ENCODE measurements at regions not wholly inside any gene's neighbourhood (a gene's known extent, or its start where the extent isn't known, plus 50 kb on each side); places are given as distances from the start of the nearest gene placed in this dataset.

DNA sequence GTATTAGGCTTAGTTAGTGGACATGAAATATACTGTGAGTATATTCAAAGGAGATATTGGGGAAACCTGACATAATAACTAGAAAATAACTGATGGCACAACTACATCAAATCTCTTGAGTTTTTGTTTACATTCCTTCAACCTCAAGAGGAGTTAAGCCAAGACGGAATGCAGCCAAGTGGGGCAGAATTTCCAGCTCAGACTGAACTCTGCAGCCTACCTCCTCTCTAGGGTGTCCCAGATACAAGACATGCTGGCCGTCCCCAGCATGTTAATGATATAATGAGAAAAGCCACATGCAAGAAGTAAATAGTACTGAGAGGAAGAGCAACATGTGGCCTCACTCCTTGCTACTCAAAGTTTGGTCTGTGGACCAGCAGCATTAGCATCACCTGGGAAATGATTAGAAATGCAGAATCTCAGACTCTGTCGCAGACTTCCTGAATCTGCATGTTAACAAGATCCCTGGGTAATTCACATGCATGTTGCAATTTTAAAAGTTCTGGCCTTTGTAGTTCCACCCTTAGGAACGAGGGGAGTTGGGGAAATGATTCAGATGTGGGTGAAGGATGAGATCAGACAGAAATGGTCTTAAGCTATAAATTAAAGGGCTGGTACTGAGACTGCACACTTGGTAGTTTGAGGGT is 118.4 kb upstream of the CACUL1 start:
- Histone ChIP-seq H3K36me3 (ENCODE audit: control insufficient read depth, insufficient read depth, low read length) (no peaks in the 10 kb centered on the region), H3K4me2 (ENCODE audit: extremely low read depth, insufficient read depth, low read length) (no peak overlapping the region), H3K4me1 (ENCODE audit: control insufficient read depth, extremely low read depth, insufficient read depth, low read length) (no peaks in the 10 kb centered on the region), H3K4me3 (replicated peaks in 1 of 4; ENCODE audit: control extremely low read depth in 1 of 4, insufficient read depth in 1 of 4, low read depth in 3 of 4, low read length in 4 of 4) (no peak overlapping the region), H4K20me1 (ENCODE audit: control insufficient read depth, extremely low read depth, insufficient read depth, low read length) (no peaks in the 10 kb centered on the region), H3K9me3 (ENCODE audit: control insufficient read depth, insufficient read depth, low read depth, low read length) (no peaks in the 10 kb centered on the region), H3K9ac (ENCODE audit: insufficient read depth, low read length) (no peak overlapping the region), H3K27me3 (ENCODE audit: control insufficient read depth, insufficient read depth, low read length) (no peaks in the 10 kb centered on the region), H3K27ac (ENCODE audit: insufficient read depth, low read length) (no peak overlapping the region), H3K79me2 (ENCODE audit: control insufficient read depth, insufficient read depth, low read length) (no peaks in the 10 kb centered on the region), H2AFZ (ENCODE audit: low read length) (no peak overlapping the region)
- peak; percentile 35 to 42 for DNase-seq (ENCODE audit: low read depth in 2 of 2)
- TF ChIP-seq EZH2 (IDR thresholded peaks at IDR 0.05; ENCODE audit: low read length, missing control alignments): no peak
- TF ChIP-seq, protein P1, sequence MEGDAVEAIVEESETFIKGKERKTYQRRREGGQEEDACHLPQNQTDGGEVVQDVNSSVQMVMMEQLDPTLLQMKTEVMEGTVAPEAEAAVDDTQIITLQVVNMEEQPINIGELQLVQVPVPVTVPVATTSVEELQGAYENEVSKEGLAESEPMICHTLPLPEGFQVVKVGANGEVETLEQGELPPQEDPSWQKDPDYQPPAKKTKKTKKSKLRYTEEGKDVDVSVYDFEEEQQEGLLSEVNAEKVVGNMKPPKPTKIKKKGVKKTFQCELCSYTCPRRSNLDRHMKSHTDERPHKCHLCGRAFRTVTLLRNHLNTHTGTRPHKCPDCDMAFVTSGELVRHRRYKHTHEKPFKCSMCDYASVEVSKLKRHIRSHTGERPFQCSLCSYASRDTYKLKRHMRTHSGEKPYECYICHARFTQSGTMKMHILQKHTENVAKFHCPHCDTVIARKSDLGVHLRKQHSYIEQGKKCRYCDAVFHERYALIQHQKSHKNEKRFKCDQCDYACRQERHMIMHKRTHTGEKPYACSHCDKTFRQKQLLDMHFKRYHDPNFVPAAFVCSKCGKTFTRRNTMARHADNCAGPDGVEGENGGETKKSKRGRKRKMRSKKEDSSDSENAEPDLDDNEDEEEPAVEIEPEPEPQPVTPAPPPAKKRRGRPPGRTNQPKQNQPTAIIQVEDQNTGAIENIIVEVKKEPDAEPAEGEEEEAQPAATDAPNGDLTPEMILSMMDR (conservative IDR thresholded peaks at IDR 0.05 in 1 of 2, IDR thresholded peaks at IDR 0.05 in 1 of 2; ENCODE audit: low read depth in 1 of 2, low read length in 2 of 2): no peak

DNA sequence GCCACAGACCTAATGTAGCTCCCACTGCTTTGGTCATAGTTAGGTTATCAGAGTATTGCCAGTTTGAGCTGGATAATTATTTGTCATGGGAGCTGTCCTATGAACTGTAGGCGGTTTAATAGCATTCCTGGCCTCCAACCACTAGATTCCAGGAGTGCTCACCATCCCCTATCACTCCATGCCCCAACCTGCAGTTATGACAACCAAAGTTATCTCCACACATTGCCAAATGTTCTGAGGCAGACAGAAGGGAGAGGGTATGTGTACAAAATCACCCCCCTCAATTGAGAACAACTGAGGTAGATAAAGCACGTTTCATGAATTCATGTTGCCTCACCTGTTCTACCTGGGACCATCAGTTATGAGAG is 119.0 kb upstream of the CACUL1 start:
- Histone ChIP-seq H3K27me3 (ENCODE audit: control insufficient read depth, insufficient read depth, low read length) (no peaks in the 10 kb centered on the region), H3K4me2 (ENCODE audit: extremely low read depth, insufficient read depth, low read length) (no peak overlapping the region), H3K36me3 (ENCODE audit: control insufficient read depth, insufficient read depth, low read length) (no peaks in the 10 kb centered on the region), H3K4me3 (replicated peaks in 1 of 4; ENCODE audit: control extremely low read depth in 1 of 4, insufficient read depth in 1 of 4, low read depth in 3 of 4, low read length in 4 of 4) (no peak overlapping the region), H3K4me1 (ENCODE audit: control insufficient read depth, extremely low read depth, insufficient read depth, low read length) (no peaks in the 10 kb centered on the region), H3K9ac (ENCODE audit: insufficient read depth, low read length) (no peak overlapping the region), H2AFZ (ENCODE audit: low read length) (no peak overlapping the region), H3K27ac (ENCODE audit: insufficient read depth, low read length) (no peak overlapping the region), H3K79me2 (ENCODE audit: control insufficient read depth, insufficient read depth, low read length) (no peaks in the 10 kb centered on the region), H4K20me1 (ENCODE audit: control insufficient read depth, extremely low read depth, insufficient read depth, low read length) (no peaks in the 10 kb centered on the region), H3K9me3 (ENCODE audit: control insufficient read depth, insufficient read depth, low read depth, low read length) (no peaks in the 10 kb centered on the region)
- peak in 1 of 2 donors; percentile 53 for DNase-seq (ENCODE audit: low read depth in 2 of 2)
- TF ChIP-seq, protein P1 (conservative IDR thresholded peaks at IDR 0.05 in 1 of 2, IDR thresholded peaks at IDR 0.05 in 1 of 2; ENCODE audit: low read depth in 1 of 2, low read length in 2 of 2): no peak
- TF ChIP-seq EZH2 (IDR thresholded peaks at IDR 0.05; ENCODE audit: low read length, missing control alignments): no peak

DNA sequence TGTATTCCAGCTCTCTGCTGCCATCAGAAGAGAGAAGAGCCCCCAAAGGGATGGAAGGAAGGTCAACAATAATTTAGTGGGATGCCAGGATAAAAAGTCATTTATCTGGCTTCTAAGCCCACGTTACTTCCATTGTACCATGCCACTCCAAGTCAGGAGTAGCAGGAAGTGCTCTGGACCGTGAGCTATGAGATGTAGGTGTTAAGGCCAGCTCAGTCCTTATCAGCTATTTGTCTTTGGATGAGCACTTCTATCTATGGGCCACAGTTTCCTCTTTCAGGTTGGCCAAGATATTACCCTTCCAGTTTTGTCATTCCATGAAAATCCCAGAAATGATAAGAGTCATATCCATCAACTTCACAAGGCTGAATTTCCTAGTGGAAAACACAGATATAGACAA is 119.4 kb upstream of the CACUL1 start:
- Histone ChIP-seq H3K27me3 (ENCODE audit: control insufficient read depth, insufficient read depth, low read length) (no peaks in the 10 kb centered on the region), H3K79me2 (ENCODE audit: control insufficient read depth, insufficient read depth, low read length) (no peaks in the 10 kb centered on the region), H3K4me1 (ENCODE audit: control insufficient read depth, extremely low read depth, insufficient read depth, low read length) (no peaks in the 10 kb centered on the region), H2AFZ (ENCODE audit: low read length) (no peak overlapping the region), H3K9me3 (ENCODE audit: control insufficient read depth, insufficient read depth, low read depth, low read length) (no peaks in the 10 kb centered on the region), H3K27ac (ENCODE audit: insufficient read depth, low read length) (no peak overlapping the region), H3K36me3 (ENCODE audit: control insufficient read depth, insufficient read depth, low read length) (no peaks in the 10 kb centered on the region), H3K9ac (ENCODE audit: insufficient read depth, low read length) (no peak overlapping the region), H3K4me3 (replicated peaks in 1 of 4; ENCODE audit: control extremely low read depth in 1 of 4, insufficient read depth in 1 of 4, low read depth in 3 of 4, low read length in 4 of 4) (no peak overlapping the region), H3K4me2 (ENCODE audit: extremely low read depth, insufficient read depth, low read length) (no peak overlapping the region), H4K20me1 (ENCODE audit: control insufficient read depth, extremely low read depth, insufficient read depth, low read length) (no peaks in the 10 kb centered on the region)
- no peak for DNase-seq (ENCODE audit: low read depth in 2 of 2)
- TF ChIP-seq, protein P1 (conservative IDR thresholded peaks at IDR 0.05 in 1 of 2, IDR thresholded peaks at IDR 0.05 in 1 of 2; ENCODE audit: low read depth in 1 of 2, low read length in 2 of 2): no peak
- no peak for TF ChIP-seq EZH2 (IDR thresholded peaks at IDR 0.05; ENCODE audit: low read length, missing control alignments)

All from fibroblast of lung (primary cell).